Keratinocyte (primary cell): ENCODE measurements at regions not wholly inside any gene's neighbourhood (a gene's known extent, or its start where the extent isn't known, plus 50 kb on each side); places are given as distances from the start of the nearest gene placed in this dataset.

Experiments
- DNase-seq: peaks from one replicate; pipeline ENCODE4 v3.0.0-alpha.2; 2011; ENCODE audit warnings: low read depth, missing footprints, low spot score
- FAIRE-seq: peaks from 2 replicates; lab custom pipeline; 2011; peaks lifted over from hg19 to GRCh38; lab: Jason Lieb, UNC
- H2AFZ ChIP-seq: 2 replicates; pipeline ENCODE4 v1.6.0; 2012; ENCODE audit warnings: low read length, control low read depth, inconsistent platforms; ENCODE audit not compliant: control insufficient read depth
- H3K27ac ChIP-seq: 2 replicates; pipeline ENCODE4 v1.5.1; 2011; ENCODE audit warnings: low read length; ENCODE audit not compliant: control insufficient read depth, insufficient read depth
- H3K27me3 ChIP-seq: 3 replicates; pipeline ENCODE4 v1.6.0; 2011; ENCODE audit warnings: low read length; ENCODE audit not compliant: control insufficient read depth, insufficient read depth; ENCODE audit errors: extremely low read depth
- H3K36me3 ChIP-seq, 2 experiments: 2 replicates in 1 of 2; 3 replicates in 1 of 2; pipeline ENCODE4 v1.5.1; 2011; ENCODE audit warnings: low read length in 2 of 2, mild to moderate bottlenecking in 1 of 2; ENCODE audit not compliant: control insufficient read depth in 2 of 2, insufficient read depth in 2 of 2; ENCODE audit errors: extremely low read depth in 1 of 2
- H3K4me1 ChIP-seq: 3 replicates; pipeline ENCODE4 v1.5.1; 2011; ENCODE audit warnings: low read length; ENCODE audit not compliant: control insufficient read depth, insufficient read depth; ENCODE audit errors: extremely low read depth
- H3K4me2 ChIP-seq: 3 replicates; pipeline ENCODE4 v1.6.0; 2011; ENCODE audit warnings: low read depth, low read length; ENCODE audit not compliant: control insufficient read depth, insufficient read depth; ENCODE audit errors: extremely low read depth
- H3K4me3 ChIP-seq, 3 experiments: fragments of 200-600 bp in 1 of 3; sonication (generic) in 1 of 3; 2 replicates in 2 of 3; 3 replicates in 1 of 3; pipeline ENCODE4 v1.5.1; 2011 to 2016; ENCODE audit warnings: low read length in 3 of 3, mild to moderate bottlenecking in 3 of 3, control low read depth in 2 of 3, inconsistent platforms in 1 of 3, low read depth in 1 of 3, mixed read lengths in 1 of 3, mixed run types in 1 of 3, moderate library complexity in 1 of 3; ENCODE audit not compliant: control insufficient read depth in 2 of 3, insufficient read depth in 2 of 3; ENCODE audit errors: extremely low read depth in 1 of 3
- H3K79me2 ChIP-seq: 2 replicates; pipeline ENCODE4 v1.6.0; 2012; ENCODE audit warnings: low read length; ENCODE audit not compliant: control insufficient read depth, insufficient read depth
- H3K9ac ChIP-seq: 3 replicates; pipeline ENCODE4 v1.6.0; 2011; ENCODE audit warnings: low read length; ENCODE audit not compliant: control insufficient read depth, insufficient read depth; ENCODE audit errors: extremely low read depth
- H3K9me1 ChIP-seq: 3 replicates; pipeline ENCODE4 v1.6.0; 2011; ENCODE audit warnings: low read length; ENCODE audit not compliant: control insufficient read depth, insufficient read depth; ENCODE audit errors: extremely low read depth
- H3K9me3 ChIP-seq: 2 replicates; pipeline ENCODE4 v1.5.1; 2012; ENCODE audit warnings: low read depth, low read length; ENCODE audit not compliant: control insufficient read depth
- H4K20me1 ChIP-seq: 3 replicates; pipeline ENCODE4 v1.6.0; 2011; ENCODE audit warnings: low read length; ENCODE audit not compliant: control insufficient read depth, insufficient read depth; ENCODE audit errors: extremely low read depth
- CTCF ChIP-seq, 3 experiments: IDR thresholded peaks in 1 of 3; conservative IDR thresholded peaks in 1 of 3; optimal IDR thresholded peaks in 1 of 3; 2 replicates in 2 of 3; 3 replicates in 1 of 3; pipeline versions ENCODE3 to v1.5.1; 2011; ENCODE audit warnings: low read length in 3 of 3, mild to moderate bottlenecking in 3 of 3, moderate library complexity in 2 of 3, control low read depth in 1 of 3, inconsistent platforms in 1 of 3; ENCODE audit not compliant: insufficient read depth in 2 of 3; ENCODE audit errors: extremely low read depth in 1 of 3
- EZH2 ChIP-seq: IDR thresholded peaks from one replicate; pipeline ENCODE4 v1.6.1; 2012; ENCODE audit warnings: inconsistent platforms, mild to moderate bottlenecking, low read length, moderate library complexity
- dilution Hi-C: fragments of 300-500 bp; cut with MboI; formaldehyde crosslinking; loops from one replicate; pipeline ENCODE4 v1.7.0; 2020; ENCODE audit warnings: low sequenced_read_pairs; ENCODE audit not compliant: extremely low pct_ligation_motif_present

GRCh38 chr14:29475641-29476040 lies 452.0 kb downstream of the PRKD1 start:
- no peak overlapping the region for H3K27ac ChIP-seq
- no peak overlapping the region for H3K4me2 ChIP-seq
- no peak overlapping the region for H3K4me3 ChIP-seq
- H2AFZ ChIP-seq = no peak overlapping the region
- no peaks in the 10 kb centered on the region for H3K27me3 ChIP-seq
- H3K36me3 ChIP-seq = no peaks in the 10 kb centered on the region
- peaks cover 6% of the 10 kb centered on the region for H3K4me1 ChIP-seq
- dilution Hi-C loops = no loop called here
- DNase-seq = peak; percentile 21
- TF ChIP-seq CTCF (optimal IDR thresholded peaks at IDR 0.05 in 1 of 3, IDR thresholded peaks at IDR 0.05 in 1 of 3, conservative IDR thresholded peaks at IDR 0.05 in 1 of 3; ENCODE audit: extremely low read depth in 1 of 3, insufficient read depth in 2 of 3, low read length in 3 of 3) (no peak), EZH2 (no peak)
- H3K79me2 ChIP-seq = no peaks in the 10 kb centered on the region
- FAIRE-seq = no peak
- no peaks in the 10 kb centered on the region for H4K20me1 ChIP-seq
- H3K9ac ChIP-seq = no peak overlapping the region
- peaks cover 7% of the 10 kb centered on the region for H3K9me3 ChIP-seq
- H3K9me1 ChIP-seq = no peaks in the 10 kb centered on the region

GRCh38 chr14:29486132-29486531 lies 441.5 kb downstream of the PRKD1 start:
- Histone ChIP-seq H3K9ac (no peak overlapping the region), H3K27ac (no peak overlapping the region), H3K9me3 (no peaks in the 10 kb centered on the region), H2AFZ (no peak overlapping the region), H3K27me3 (no peaks in the 10 kb centered on the region), H3K36me3 (no peaks in the 10 kb centered on the region), H3K4me3 (no peak overlapping the region), H4K20me1 (no peaks in the 10 kb centered on the region), H3K79me2 (no peaks in the 10 kb centered on the region), H3K4me2 (no peak overlapping the region), H3K4me1 (no peaks in the 10 kb centered on the region), H3K9me1 (no peaks in the 10 kb centered on the region)
- DNase-seq (no peak), FAIRE-seq (no peak)
- no peak for TF ChIP-seq CTCF (optimal IDR thresholded peaks at IDR 0.05 in 1 of 3, IDR thresholded peaks at IDR 0.05 in 1 of 3, conservative IDR thresholded peaks at IDR 0.05 in 1 of 3; ENCODE audit: extremely low read depth in 1 of 3, insufficient read depth in 2 of 3, low read length in 3 of 3)
- no peak for TF ChIP-seq EZH2
- dilution Hi-C loops = no loop called here
